ENCODE measurements at regions not wholly inside any gene's neighbourhood (a gene's known extent, or its start where the extent isn't known, plus 50 kb on each side); places are given as distances from the start of the nearest gene placed in this dataset.

DNA sequence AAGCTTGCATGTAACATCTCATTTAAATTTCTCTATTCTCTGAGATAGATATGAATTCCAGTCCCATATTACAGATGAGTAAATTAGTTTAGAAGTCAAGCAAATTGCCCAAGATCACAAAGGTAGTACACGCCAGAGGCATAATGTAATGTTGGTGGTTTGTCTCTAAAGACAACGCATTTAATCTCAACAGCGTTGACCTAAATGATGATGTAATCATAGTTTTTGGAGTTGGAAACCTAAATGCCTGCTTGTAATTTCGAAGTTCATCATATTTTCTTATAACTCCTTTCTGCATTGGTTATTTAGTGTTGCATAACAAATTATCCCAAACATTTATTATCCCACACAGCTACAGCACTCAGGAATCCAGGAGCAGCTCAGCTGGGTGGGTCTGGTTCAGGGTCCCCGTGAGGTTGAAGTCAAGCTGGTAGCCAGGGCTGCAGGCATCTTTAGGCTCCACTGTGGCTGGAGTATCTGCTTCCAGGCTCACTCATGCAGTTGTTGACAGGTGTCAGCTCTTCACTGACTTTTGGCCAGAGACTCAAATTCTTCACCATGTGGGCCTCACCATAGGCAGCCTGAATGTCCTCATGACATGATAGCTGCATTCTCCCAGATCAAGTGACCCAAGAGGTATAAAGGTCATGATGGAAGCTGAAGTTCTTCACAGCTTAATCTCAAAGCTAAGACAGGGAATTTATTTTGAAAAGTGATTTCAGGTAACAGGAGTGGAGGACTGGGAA is 122.0 kb upstream of the SPTLC3 start (continued):
- TF ChIP-seq, protein P1, sequence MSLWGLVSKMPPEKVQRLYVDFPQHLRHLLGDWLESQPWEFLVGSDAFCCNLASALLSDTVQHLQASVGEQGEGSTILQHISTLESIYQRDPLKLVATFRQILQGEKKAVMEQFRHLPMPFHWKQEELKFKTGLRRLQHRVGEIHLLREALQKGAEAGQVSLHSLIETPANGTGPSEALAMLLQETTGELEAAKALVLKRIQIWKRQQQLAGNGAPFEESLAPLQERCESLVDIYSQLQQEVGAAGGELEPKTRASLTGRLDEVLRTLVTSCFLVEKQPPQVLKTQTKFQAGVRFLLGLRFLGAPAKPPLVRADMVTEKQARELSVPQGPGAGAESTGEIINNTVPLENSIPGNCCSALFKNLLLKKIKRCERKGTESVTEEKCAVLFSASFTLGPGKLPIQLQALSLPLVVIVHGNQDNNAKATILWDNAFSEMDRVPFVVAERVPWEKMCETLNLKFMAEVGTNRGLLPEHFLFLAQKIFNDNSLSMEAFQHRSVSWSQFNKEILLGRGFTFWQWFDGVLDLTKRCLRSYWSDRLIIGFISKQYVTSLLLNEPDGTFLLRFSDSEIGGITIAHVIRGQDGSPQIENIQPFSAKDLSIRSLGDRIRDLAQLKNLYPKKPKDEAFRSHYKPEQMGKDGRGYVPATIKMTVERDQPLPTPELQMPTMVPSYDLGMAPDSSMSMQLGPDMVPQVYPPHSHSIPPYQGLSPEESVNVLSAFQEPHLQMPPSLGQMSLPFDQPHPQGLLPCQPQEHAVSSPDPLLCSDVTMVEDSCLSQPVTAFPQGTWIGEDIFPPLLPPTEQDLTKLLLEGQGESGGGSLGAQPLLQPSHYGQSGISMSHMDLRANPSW (CRISPR knock-in tag; conservative IDR thresholded peaks at IDR 0.05; ENCODE audit: low read depth) = no peak
- no peak for TF ChIP-seq FOXK1 (CRISPR knock-in tag; IDR thresholded peaks at IDR 0.05)
- TF ChIP-seq TEAD1 (CRISPR knock-in tag; IDR thresholded peaks at IDR 0.05) = no peak
- no peak for TF ChIP-seq NR1H2 (CRISPR knock-in tag; IDR thresholded peaks at IDR 0.05)
- TF ChIP-seq, protein P2, sequence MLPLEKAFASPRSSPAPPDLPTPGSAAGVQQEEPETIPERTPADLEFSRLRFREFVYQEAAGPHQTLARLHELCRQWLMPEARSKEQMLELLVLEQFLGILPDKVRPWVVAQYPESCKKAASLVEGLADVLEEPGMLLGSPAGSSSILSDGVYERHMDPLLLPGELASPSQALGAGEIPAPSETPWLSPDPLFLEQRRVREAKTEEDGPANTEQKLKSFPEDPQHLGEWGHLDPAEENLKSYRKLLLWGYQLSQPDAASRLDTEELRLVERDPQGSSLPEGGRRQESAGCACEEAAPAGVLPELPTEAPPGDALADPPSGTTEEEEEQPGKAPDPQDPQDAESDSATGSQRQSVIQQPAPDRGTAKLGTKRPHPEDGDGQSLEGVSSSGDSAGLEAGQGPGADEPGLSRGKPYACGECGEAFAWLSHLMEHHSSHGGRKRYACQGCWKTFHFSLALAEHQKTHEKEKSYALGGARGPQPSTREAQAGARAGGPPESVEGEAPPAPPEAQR (CRISPR knock-in tag; IDR thresholded peaks at IDR 0.05) = no peak
- no peak for TF ChIP-seq NFE2L1 (CRISPR knock-in tag; IDR thresholded peaks at IDR 0.05)
- TF ChIP-seq, protein P3, sequence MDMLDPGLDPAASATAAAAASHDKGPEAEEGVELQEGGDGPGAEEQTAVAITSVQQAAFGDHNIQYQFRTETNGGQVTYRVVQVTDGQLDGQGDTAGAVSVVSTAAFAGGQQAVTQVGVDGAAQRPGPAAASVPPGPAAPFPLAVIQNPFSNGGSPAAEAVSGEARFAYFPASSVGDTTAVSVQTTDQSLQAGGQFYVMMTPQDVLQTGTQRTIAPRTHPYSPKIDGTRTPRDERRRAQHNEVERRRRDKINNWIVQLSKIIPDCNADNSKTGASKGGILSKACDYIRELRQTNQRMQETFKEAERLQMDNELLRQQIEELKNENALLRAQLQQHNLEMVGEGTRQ (CRISPR knock-in tag; IDR thresholded peaks at IDR 0.05) = no peak

DNA sequence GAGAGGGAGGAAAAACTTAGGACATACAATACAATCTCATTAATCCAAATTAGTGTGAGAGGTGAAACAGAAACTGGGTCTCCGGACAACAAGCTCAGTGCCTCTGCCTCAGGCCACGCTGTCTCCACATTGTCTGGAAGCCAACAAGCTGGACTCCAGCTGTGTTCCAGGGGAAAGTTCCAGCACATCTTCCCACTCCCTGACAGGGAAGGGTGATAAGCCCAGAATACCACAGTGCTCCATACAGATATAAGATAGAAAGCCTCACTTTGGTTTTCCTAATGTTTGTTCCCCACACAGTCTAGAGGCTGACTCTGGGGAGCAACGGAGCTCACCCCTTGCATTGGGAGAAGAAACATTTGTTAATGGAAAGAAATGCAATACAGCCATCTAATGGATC is 117.1 kb upstream of the SPTLC3 start:
- Mint-ChIP-seq H3K4me3 (no peak overlapping the region), H3K4me1 (peaks cover 20% of the 10 kb centered on the region), H3K36me3 (peaks cover 6% of the 10 kb centered on the region; the same call in 1 of the 2 replicates), H3K27ac (no peak overlapping the region), H3K27me3 (ENCODE audit: low read depth) (no peaks in the 10 kb centered on the region; the same call in none of the 2 replicates), H3K9me3 (peaks cover 15% of the 10 kb centered on the region)
- no peak for ATAC-seq
- TF ChIP-seq, protein P4, sequence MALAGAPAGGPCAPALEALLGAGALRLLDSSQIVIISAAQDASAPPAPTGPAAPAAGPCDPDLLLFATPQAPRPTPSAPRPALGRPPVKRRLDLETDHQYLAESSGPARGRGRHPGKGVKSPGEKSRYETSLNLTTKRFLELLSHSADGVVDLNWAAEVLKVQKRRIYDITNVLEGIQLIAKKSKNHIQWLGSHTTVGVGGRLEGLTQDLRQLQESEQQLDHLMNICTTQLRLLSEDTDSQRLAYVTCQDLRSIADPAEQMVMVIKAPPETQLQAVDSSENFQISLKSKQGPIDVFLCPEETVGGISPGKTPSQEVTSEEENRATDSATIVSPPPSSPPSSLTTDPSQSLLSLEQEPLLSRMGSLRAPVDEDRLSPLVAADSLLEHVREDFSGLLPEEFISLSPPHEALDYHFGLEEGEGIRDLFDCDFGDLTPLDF (CRISPR knock-in tag; IDR thresholded peaks at IDR 0.05) = no peak
- TF ChIP-seq, protein P5, sequence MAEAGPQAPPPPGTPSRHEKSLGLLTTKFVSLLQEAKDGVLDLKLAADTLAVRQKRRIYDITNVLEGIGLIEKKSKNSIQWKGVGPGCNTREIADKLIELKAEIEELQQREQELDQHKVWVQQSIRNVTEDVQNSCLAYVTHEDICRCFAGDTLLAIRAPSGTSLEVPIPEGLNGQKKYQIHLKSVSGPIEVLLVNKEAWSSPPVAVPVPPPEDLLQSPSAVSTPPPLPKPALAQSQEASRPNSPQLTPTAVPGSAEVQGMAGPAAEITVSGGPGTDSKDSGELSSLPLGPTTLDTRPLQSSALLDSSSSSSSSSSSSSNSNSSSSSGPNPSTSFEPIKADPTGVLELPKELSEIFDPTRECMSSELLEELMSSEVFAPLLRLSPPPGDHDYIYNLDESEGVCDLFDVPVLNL (CRISPR knock-in tag; IDR thresholded peaks at IDR 0.05; ENCODE audit: borderline replicate concordance, low read depth) = no peak
- DNase-seq (ENCODE audit: low spot score) = no peak
- ChIA-PET CTCF (no interaction called here), POLR2A (no interaction called here)

DNA sequence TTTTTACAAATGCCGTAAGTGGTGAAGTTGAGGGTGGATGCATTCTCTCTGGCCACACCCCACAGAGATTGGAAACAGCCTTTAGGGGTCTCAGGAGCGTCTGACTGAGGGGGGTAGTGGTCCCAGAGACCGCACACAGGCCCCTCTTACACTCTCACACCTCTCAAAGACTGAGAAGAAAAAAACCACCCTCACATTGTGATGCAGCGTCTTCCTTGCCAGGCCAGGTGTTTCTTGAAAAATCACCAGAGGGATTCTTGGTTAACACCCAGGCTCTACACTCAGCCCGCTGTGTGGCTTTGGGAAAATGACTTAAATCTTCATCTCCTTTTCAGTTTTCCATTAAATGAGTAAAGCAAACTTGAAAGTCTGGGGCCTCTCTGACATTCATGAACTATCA is 115.8 kb upstream of the SPTLC3 start:
- peaks cover 20% of the 10 kb centered on the region for H3K4me1 Mint-ChIP-seq
- H3K27me3 Mint-ChIP-seq (ENCODE audit: low read depth) = no peaks in the 10 kb centered on the region; the same call in none of the 2 replicates
- peaks cover 6% of the 10 kb centered on the region; the same call in 1 of the 2 replicates for H3K36me3 Mint-ChIP-seq
- TF ChIP-seq PRRX2 (CRISPR knock-in tag; IDR thresholded peaks at IDR 0.05) = no peak
- TF ChIP-seq, protein P4 (CRISPR knock-in tag; IDR thresholded peaks at IDR 0.05) = no peak
- TF ChIP-seq ZNF263 (CRISPR knock-in tag; IDR thresholded peaks at IDR 0.05; ENCODE audit: low read depth) = no peak
- TF ChIP-seq, protein P6, sequence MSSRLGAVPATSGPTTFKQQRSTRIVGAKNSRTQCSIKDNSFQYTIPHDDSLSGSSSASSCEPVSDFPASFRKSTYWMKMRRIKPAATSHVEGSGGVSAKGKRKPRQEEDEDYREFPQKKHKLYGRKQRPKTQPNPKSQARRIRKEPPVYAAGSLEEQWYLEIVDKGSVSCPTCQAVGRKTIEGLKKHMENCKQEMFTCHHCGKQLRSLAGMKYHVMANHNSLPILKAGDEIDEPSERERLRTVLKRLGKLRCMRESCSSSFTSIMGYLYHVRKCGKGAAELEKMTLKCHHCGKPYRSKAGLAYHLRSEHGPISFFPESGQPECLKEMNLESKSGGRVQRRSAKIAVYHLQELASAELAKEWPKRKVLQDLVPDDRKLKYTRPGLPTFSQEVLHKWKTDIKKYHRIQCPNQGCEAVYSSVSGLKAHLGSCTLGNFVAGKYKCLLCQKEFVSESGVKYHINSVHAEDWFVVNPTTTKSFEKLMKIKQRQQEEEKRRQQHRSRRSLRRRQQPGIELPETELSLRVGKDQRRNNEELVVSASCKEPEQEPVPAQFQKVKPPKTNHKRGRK (CRISPR knock-in tag; IDR thresholded peaks at IDR 0.05; ENCODE audit: borderline replicate concordance) = no peak
- no peak for TF ChIP-seq JUN (CRISPR knock-in tag; IDR thresholded peaks at IDR 0.05)
- TF ChIP-seq RORB (CRISPR knock-in tag; IDR thresholded peaks at IDR 0.05) = no peak
- TF ChIP-seq ZNF121 (CRISPR knock-in tag; IDR thresholded peaks at IDR 0.05) = no peak
- TF ChIP-seq FOXJ3 (CRISPR knock-in tag; IDR thresholded peaks at IDR 0.05; ENCODE audit: borderline replicate concordance) = no peak
- ChIA-PET CTCF (interaction anchor here (0.5 to 0.9 kb wide), 2 partner anchors 54 to 879 kb away, joined by 3 to 4 read pairs; no protein-coding TSS in a partner anchor), POLR2A (no interaction called here)
- H3K27ac Mint-ChIP-seq = no peak overlapping the region
- H3K9me3 Mint-ChIP-seq = peaks cover 15% of the 10 kb centered on the region
- no peak overlapping the region for H3K4me3 Mint-ChIP-seq
- DNase-seq (ENCODE audit: low spot score) = no peak
- ATAC-seq = peak; percentile 41; the same call in 1 of the 2 replicates

Data from WTC11 (cell line).